ENCODE measurements at regions not wholly inside any gene's neighbourhood (a gene's known extent, or its start where the extent isn't known, plus 50 kb on each side); places are given as distances from the start of the nearest gene placed in this dataset.
A peak's percentile ranks its signal among the peaks of the same experiment; 100 is the strongest.

DNA sequence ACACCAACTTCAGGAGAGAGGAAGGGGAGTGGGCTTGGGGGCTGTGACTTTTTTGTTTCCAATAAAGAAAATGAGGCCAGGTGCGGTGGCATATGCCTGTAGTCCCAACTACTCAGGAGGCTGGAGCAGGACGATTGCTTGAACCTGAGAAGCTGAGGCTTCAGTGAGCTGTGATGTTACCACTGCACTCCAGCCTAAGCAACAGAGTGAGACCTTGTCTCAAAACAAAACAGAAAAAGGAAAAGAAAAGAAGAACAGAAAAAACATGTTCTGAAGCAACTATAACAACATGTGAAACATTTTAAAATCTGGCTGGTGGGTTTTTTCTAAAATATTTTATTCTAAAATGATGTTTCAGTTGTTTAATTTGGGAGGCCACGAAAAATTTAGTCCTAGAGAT lies 554.0 kb upstream of the ZFHX3 start:
- no peaks in the 10 kb centered on the region for H4K20me1 ChIP-seq (ENCODE audit: control insufficient read depth, insufficient read depth)
- H3K27ac ChIP-seq (ENCODE audit: control insufficient read depth, insufficient read depth) = peak overlapping the region; percentile 50
- TF ChIP-seq PAX5 (IDR thresholded peaks at IDR 0.05; ENCODE audit: borderline replicate concordance, low read depth, low read length) = no peak
- no peak for TF ChIP-seq SMARCA5 (IDR thresholded peaks at IDR 0.05)
- TF ChIP-seq SPI1 (IDR thresholded peaks at IDR 0.05; ENCODE audit: borderline replicate concordance, insufficient read depth, low read depth, low read length) = peak; percentile 53; the same call in 1 of the 2 replicates
- TF ChIP-seq NFIC (IDR thresholded peaks at IDR 0.05; ENCODE audit: low read depth, low read length) = peak; percentile 46; the same call in 1 of the 2 replicates
- TF ChIP-seq, protein P1, sequence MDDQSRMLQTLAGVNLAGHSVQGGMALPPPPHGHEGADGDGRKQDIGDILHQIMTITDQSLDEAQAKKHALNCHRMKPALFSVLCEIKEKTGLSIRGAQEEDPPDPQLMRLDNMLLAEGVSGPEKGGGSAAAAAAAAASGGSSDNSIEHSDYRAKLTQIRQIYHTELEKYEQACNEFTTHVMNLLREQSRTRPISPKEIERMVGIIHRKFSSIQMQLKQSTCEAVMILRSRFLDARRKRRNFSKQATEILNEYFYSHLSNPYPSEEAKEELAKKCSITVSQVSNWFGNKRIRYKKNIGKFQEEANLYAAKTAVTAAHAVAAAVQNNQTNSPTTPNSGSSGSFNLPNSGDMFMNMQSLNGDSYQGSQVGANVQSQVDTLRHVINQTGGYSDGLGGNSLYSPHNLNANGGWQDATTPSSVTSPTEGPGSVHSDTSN (IDR thresholded peaks at IDR 0.05; ENCODE audit: insufficient replicate concordance, low read depth, low read length) = no peak
- TF ChIP-seq ZNF384 (IDR thresholded peaks at IDR 0.05; ENCODE audit: borderline replicate concordance, low read depth, low read length) = 0 out of 2 replicates have a peak, but pooled peaks have one; percentile 21
- TF ChIP-seq MTA2 (IDR thresholded peaks at IDR 0.05; ENCODE audit: low read depth) = no peak
- 0 out of 2 replicates have a peak, but pooled peaks have one; percentile 30 for TF ChIP-seq ATF2 (IDR thresholded peaks at IDR 0.05; ENCODE audit: low read length)
- TF ChIP-seq RUNX3 (IDR thresholded peaks at IDR 0.05; ENCODE audit: low read length) = 0 out of 2 replicates have a peak, but pooled peaks have one; percentile 9
- TF ChIP-seq EED (IDR thresholded peaks at IDR 0.05; ENCODE audit: low read depth) = 0 out of 2 replicates have a peak, but pooled peaks have one; percentile 15
- TF ChIP-seq JUNB (IDR thresholded peaks at IDR 0.05) = peak; percentile 62
- TF ChIP-seq, protein P2, sequence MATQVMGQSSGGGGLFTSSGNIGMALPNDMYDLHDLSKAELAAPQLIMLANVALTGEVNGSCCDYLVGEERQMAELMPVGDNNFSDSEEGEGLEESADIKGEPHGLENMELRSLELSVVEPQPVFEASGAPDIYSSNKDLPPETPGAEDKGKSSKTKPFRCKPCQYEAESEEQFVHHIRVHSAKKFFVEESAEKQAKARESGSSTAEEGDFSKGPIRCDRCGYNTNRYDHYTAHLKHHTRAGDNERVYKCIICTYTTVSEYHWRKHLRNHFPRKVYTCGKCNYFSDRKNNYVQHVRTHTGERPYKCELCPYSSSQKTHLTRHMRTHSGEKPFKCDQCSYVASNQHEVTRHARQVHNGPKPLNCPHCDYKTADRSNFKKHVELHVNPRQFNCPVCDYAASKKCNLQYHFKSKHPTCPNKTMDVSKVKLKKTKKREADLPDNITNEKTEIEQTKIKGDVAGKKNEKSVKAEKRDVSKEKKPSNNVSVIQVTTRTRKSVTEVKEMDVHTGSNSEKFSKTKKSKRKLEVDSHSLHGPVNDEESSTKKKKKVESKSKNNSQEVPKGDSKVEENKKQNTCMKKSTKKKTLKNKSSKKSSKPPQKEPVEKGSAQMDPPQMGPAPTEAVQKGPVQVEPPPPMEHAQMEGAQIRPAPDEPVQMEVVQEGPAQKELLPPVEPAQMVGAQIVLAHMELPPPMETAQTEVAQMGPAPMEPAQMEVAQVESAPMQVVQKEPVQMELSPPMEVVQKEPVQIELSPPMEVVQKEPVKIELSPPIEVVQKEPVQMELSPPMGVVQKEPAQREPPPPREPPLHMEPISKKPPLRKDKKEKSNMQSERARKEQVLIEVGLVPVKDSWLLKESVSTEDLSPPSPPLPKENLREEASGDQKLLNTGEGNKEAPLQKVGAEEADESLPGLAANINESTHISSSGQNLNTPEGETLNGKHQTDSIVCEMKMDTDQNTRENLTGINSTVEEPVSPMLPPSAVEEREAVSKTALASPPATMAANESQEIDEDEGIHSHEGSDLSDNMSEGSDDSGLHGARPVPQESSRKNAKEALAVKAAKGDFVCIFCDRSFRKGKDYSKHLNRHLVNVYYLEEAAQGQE (IDR thresholded peaks at IDR 0.05; ENCODE audit: low read depth, low read length) = no peak
- H3K4me1 ChIP-seq (ENCODE audit: control insufficient read depth, insufficient read depth, low read length) = no peaks in the 10 kb centered on the region; the same call in 1 of the 2 replicates
- no TSS peak for BruUV-seq (replicated peaks)
- no peak overlapping the region; the same call in 1 of the 2 replicates for H3K9ac ChIP-seq (ENCODE audit: control insufficient read depth, insufficient read depth, low read length)
- H3K4me2 ChIP-seq (ENCODE audit: control insufficient read depth, insufficient read depth) = peak overlapping the region; percentile 35; the same call in 1 of the 2 replicates
- H3K9me3 ChIP-seq (replicated peaks; ENCODE audit: control insufficient read depth, insufficient read depth, low read length) = no peaks in the 10 kb centered on the region; the same call in 1 of the 3 replicates
- ChIA-PET CTCF (no interaction called here), POLR2A (no interaction called here), RAD21 (ENCODE audit: unreplicated experiment) (interaction anchor here (0.6 kb wide), 1 partner anchor 769 kb away, joined by 3 read pairs; no protein-coding TSS in a partner anchor), SMC1A (ENCODE audit: uncharacterized antibody, unreplicated experiment) (no interaction called here)
- H3K27me3 ChIP-seq (replicated peaks in 1 of 2; ENCODE audit: control insufficient read depth in 2 of 2, insufficient read depth in 2 of 2, low read length in 1 of 2) = no peaks in the 10 kb centered on the region
- H2AFZ ChIP-seq (ENCODE audit: control insufficient read depth, low read depth, low read length) = no peak overlapping the region
- no peaks in the 10 kb centered on the region for H3K36me3 ChIP-seq (ENCODE audit: control insufficient read depth in 2 of 2, insufficient read depth in 2 of 2, low read length in 1 of 2)
- in situ Hi-C loops (cut with MboI) (no loop called here), intact Hi-C loops (cut with micrococcal nuclease; ENCODE audit: unreplicated experiment) (no loop called here)
- 40% methylated on average over 3 of the region's 3 CpGs for WGBS (ENCODE audit: insufficient coverage, insufficient replicate concordance, low lambda C conversion rate, missing lambda C conversion rate)
- no peak overlapping the region for H3K4me3 ChIP-seq
- DNase-seq (ENCODE audit: low read depth, low spot score) = peak; percentile 19
- peak; percentile 87 for ATAC-seq
- peak; percentile 38 for FAIRE-seq
- H3K79me2 ChIP-seq (ENCODE audit: control insufficient read depth, insufficient read depth, low read length) = no peaks in the 10 kb centered on the region
